HL-60 (cell line): ENCODE measurements at regions not wholly inside any gene's neighbourhood (a gene's known extent, or its start where the extent isn't known, plus 50 kb on each side); places are given as distances from the start of the nearest gene placed in this dataset.

Experiments used
- DNase-seq, 2 experiments: peaks; one replicate each; pipeline ENCODE4 v3.0.0-alpha.2; 2010 to 2020; ENCODE audit warnings: low read depth in 1 of 2, low spot score in 1 of 2
- H3K27ac ChIP-seq: fragments of 250-450 bp; sonication (Bioruptor Pico); replicated peaks from 2 replicates; pipeline ENCODE4 v1.5.1; 2020; ENCODE audit warnings: mild to moderate bottlenecking, moderate library complexity
- H3K27me3 ChIP-seq: fragments of 250-450 bp; sonication (Bioruptor Pico); 2 replicates; pipeline ENCODE4 v1.5.1; 2021; ENCODE audit warnings: mild to moderate bottlenecking, moderate library complexity; ENCODE audit not compliant: insufficient read depth, poor library complexity, severe bottlenecking
- H3K4me3 ChIP-seq: replicated peaks from 2 replicates; pipeline ENCODE4 v1.5.1; 2011; ENCODE audit warnings: mild to moderate bottlenecking, control low read depth, low read length; ENCODE audit not compliant: insufficient read depth
- GABPA ChIP-seq: IDR thresholded peaks from 2 replicates; pipeline ENCODE4 v1.6.1; 2012; ENCODE audit warnings: low read depth
- POLR2AphosphoS5 ChIP-seq: IDR thresholded peaks from 2 replicates; pipeline ENCODE4 v1.6.1; 2012; ENCODE audit warnings: low read depth
- SPI1 ChIP-seq: IDR thresholded peaks from 2 replicates; pipeline ENCODE4 v1.6.1; 2012; ENCODE audit warnings: low read depth, mild to moderate bottlenecking, borderline replicate concordance
- TF ChIP-seq, protein P1 (sequence below): IDR thresholded peaks from one replicate; pipeline ENCODE4 v1.5.1; 2011; ENCODE audit warnings: low read length, control low read depth, inconsistent platforms; ENCODE audit not compliant: insufficient read depth
- TF ChIP-seq, protein P2 (sequence below): IDR thresholded peaks from 2 replicates; pipeline ENCODE4 v1.6.1; 2012; ENCODE audit warnings: low read depth; ENCODE audit not compliant: insufficient replicate concordance

DNA sequence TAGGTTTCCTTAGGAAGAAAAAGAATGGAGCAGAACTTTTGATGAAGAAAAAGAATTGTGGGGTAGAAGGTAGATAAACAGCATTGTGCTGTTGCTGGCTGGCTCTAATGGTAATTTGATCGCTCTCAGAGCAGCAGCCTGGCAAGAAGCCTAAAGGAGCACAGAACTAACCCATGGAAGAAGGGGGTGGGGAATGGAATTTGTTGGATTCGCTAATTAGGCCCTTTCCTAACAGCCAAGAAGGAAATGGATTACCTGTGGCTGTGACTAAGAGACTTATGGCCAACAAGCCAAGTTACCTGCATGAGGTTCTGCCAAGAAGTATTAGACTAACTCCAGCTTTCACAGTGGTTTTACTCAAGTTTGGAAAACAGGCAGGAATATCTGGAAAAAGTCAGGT, 210.6 kb downstream of the IKZF2 start:
- TF ChIP-seq SPI1: no peak
- no peak for TF ChIP-seq GABPA
- TF ChIP-seq, protein P1, sequence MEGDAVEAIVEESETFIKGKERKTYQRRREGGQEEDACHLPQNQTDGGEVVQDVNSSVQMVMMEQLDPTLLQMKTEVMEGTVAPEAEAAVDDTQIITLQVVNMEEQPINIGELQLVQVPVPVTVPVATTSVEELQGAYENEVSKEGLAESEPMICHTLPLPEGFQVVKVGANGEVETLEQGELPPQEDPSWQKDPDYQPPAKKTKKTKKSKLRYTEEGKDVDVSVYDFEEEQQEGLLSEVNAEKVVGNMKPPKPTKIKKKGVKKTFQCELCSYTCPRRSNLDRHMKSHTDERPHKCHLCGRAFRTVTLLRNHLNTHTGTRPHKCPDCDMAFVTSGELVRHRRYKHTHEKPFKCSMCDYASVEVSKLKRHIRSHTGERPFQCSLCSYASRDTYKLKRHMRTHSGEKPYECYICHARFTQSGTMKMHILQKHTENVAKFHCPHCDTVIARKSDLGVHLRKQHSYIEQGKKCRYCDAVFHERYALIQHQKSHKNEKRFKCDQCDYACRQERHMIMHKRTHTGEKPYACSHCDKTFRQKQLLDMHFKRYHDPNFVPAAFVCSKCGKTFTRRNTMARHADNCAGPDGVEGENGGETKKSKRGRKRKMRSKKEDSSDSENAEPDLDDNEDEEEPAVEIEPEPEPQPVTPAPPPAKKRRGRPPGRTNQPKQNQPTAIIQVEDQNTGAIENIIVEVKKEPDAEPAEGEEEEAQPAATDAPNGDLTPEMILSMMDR: no peak
- no peak for TF ChIP-seq POLR2AphosphoS5
- TF ChIP-seq, protein P2, sequence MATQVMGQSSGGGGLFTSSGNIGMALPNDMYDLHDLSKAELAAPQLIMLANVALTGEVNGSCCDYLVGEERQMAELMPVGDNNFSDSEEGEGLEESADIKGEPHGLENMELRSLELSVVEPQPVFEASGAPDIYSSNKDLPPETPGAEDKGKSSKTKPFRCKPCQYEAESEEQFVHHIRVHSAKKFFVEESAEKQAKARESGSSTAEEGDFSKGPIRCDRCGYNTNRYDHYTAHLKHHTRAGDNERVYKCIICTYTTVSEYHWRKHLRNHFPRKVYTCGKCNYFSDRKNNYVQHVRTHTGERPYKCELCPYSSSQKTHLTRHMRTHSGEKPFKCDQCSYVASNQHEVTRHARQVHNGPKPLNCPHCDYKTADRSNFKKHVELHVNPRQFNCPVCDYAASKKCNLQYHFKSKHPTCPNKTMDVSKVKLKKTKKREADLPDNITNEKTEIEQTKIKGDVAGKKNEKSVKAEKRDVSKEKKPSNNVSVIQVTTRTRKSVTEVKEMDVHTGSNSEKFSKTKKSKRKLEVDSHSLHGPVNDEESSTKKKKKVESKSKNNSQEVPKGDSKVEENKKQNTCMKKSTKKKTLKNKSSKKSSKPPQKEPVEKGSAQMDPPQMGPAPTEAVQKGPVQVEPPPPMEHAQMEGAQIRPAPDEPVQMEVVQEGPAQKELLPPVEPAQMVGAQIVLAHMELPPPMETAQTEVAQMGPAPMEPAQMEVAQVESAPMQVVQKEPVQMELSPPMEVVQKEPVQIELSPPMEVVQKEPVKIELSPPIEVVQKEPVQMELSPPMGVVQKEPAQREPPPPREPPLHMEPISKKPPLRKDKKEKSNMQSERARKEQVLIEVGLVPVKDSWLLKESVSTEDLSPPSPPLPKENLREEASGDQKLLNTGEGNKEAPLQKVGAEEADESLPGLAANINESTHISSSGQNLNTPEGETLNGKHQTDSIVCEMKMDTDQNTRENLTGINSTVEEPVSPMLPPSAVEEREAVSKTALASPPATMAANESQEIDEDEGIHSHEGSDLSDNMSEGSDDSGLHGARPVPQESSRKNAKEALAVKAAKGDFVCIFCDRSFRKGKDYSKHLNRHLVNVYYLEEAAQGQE: no peak
- Histone ChIP-seq H3K27ac (no peak overlapping the region), H3K4me3 (no peak overlapping the region), H3K27me3 (no peaks in the 10 kb centered on the region)
- DNase-seq: no peak

DNA sequence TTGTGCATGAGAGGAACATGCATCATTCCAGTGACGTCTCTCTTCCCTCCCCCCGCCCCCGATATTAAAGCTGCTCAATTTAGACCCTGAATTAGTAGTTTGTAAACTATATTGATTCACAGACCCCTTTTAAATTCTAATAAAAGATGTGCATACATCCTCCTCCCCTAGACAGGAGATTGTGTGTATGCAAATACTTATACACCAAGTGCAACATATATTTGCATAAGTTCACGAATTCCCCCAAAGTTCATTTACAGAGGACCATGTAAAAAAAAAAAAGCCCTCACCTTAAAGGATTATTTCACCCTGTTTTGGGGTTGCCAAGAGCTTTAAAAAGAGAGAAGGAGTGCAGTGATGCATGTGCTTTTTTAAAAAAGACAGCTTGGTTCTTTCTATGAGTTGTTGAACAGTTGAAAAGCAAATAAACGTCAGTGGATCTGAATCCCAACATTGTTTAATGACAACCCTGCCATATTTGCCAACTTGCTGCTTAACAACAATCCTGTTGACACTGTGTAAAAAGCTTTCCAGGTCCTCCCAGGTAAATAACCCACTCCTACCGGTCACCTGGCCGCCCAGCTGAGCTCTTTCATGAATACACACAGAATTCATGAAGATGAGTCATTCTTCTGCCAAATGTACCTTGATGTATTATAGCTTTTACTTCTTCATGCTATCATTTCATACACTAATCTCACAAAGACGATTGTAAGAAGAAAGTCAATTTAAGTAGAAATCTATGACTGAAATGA, 211.5 kb downstream of the IKZF2 start:
- no peak overlapping the region for H3K4me3 ChIP-seq
- DNase-seq: no peak
- no peak overlapping the region for H3K27ac ChIP-seq
- no peaks in the 10 kb centered on the region for H3K27me3 ChIP-seq
- TF ChIP-seq, protein P2: no peak
- TF ChIP-seq GABPA: no peak
- no peak for TF ChIP-seq SPI1
- no peak for TF ChIP-seq POLR2AphosphoS5
- TF ChIP-seq, protein P1: no peak

DNA sequence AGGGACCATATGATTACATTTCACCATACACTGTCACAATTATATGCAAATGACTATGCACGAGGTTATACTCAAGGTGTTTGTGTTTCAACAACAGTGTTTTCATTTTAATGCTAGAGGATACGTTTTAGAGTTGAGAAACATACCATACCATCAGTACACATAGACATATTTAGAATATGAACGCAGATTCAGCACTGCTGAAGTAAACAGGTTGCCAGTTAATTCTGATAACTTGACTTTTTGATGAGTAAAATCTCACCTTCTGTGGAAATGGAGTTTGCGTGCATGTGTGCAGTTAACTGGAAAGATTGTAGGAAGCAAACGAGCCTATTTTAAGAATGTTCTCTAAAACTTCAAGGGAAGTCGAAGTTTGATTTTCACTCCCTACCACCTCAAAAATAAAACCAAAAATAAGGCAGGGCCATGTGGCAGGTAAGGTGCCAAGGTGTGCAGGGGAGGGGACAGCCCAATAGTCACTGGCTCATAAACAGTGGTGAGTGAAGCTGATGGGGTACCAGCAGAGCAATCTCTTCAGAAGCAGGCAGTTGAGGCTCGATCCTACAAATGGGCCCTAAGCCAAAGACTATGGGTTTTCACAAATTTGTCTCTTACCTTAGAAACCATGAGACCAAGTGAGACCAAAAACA, 213.1 kb downstream of the IKZF2 start:
- H3K4me3 ChIP-seq: no peak overlapping the region
- no peak for DNase-seq
- H3K27me3 ChIP-seq: no peaks in the 10 kb centered on the region
- TF ChIP-seq GABPA (no peak), SPI1 (no peak), POLR2AphosphoS5 (no peak)
- TF ChIP-seq, protein P1: no peak
- TF ChIP-seq, protein P2: no peak
- no peak overlapping the region for H3K27ac ChIP-seq
